ENCODE measurements at regions not wholly inside any gene's neighbourhood (a gene's known extent, or its start where the extent isn't known, plus 50 kb on each side); places are given as distances from the start of the nearest gene placed in this dataset.

GRCh38 chr16:22663389-22664064, 150.4 kb upstream of the HS3ST2 start:
- no TSS peak for BruUV-seq (replicated peaks)
- no peaks in the 10 kb centered on the region for H3K9me3 ChIP-seq (replicated peaks; ENCODE audit: control insufficient read depth, insufficient read depth, low read length)
- no peaks in the 10 kb centered on the region for H3K36me3 ChIP-seq (ENCODE audit: control insufficient read depth in 2 of 2, extremely low read depth in 1 of 2, insufficient read depth in 2 of 2, low read length in 2 of 2)
- H3K9me1 ChIP-seq (replicated peaks; ENCODE audit: control insufficient read depth, extremely low read depth, insufficient read depth, low read length): no peaks in the 10 kb centered on the region
- no peak overlapping the region for H2AFZ ChIP-seq (ENCODE audit: low read depth, low read length)
- H3K79me2 ChIP-seq (ENCODE audit: control insufficient read depth, insufficient read depth, low read length): no peaks in the 10 kb centered on the region
- H3K4me1 ChIP-seq (ENCODE audit: control insufficient read depth, extremely low read depth, insufficient read depth, low read length): no peaks in the 10 kb centered on the region
- dilution Hi-C loops (cut with MboI; ENCODE audit: extremely low pct_ligation_motif_present, low sequenced_read_pairs): no loop called here
- no peak overlapping the region for H3K27ac ChIP-seq (ENCODE audit: insufficient read depth, low read depth, low read length)
- ChIA-PET CTCF (interaction anchor here (0.6 to 2.3 kb wide), 2 partner anchors 10 to 1525 kb away, joined by 4 to 9 read pairs; no protein-coding TSS in a partner anchor), POLR2A (no interaction called here)
- FAIRE-seq (no peak), DNase-seq (ENCODE audit: low read depth, low spot score) (no peak)
- H3K9ac ChIP-seq (replicated peaks; ENCODE audit: extremely low read depth, insufficient read depth, low read length): no peak overlapping the region
- peaks cover 0 to 6% of the 10 kb centered on the region in 2 experiments for H3K27me3 ChIP-seq (ENCODE audit: control insufficient read depth in 2 of 2, insufficient read depth in 2 of 2, low read length in 2 of 2)
- no peak overlapping the region for H3K4me2 ChIP-seq (ENCODE audit: insufficient read depth, low read length)
- intact Hi-C loops (cut with micrococcal nuclease): no loop called here
- H3K4me3 ChIP-seq (replicated peaks in 1 of 3; ENCODE audit: insufficient read depth in 1 of 3, low read depth in 1 of 3, low read length in 3 of 3): no peak overlapping the region
- H4K20me1 ChIP-seq (replicated peaks; ENCODE audit: control insufficient read depth, extremely low read depth, insufficient read depth, low read length): no peaks in the 10 kb centered on the region
- no peak for TF ChIP-seq JUN (IDR thresholded peaks at IDR 0.05; ENCODE audit: borderline replicate concordance, insufficient read depth, insufficient read length, low read depth)
- TF ChIP-seq POLR2A (IDR thresholded peaks at IDR 0.05; ENCODE audit: low read depth, low read length): no peak
- TF ChIP-seq EZH2 (IDR thresholded peaks at IDR 0.05; ENCODE audit: borderline replicate concordance, low read depth, low read length, severe bottlenecking): no peak
- TF ChIP-seq GATA2 (IDR thresholded peaks at IDR 0.05; ENCODE audit: insufficient read depth, insufficient read length, low read depth, low read length): no peak
- no peak for TF ChIP-seq POLR2AphosphoS5 (IDR thresholded peaks at IDR 0.05; ENCODE audit: insufficient read depth, low read depth, low read length)
- TF ChIP-seq CTCF (IDR thresholded peaks at IDR 0.05; ENCODE audit: extremely low read depth in 1 of 2, insufficient read depth in 1 of 2, low read depth in 1 of 2, low read length in 2 of 2): no peak
- no peak for TF ChIP-seq MAX (IDR thresholded peaks at IDR 0.05; ENCODE audit: insufficient read depth, insufficient read length)
- TF ChIP-seq FOS (IDR thresholded peaks at IDR 0.05; ENCODE audit: borderline replicate concordance, insufficient read depth, low read length): no peak

All from endothelial cell of umbilical vein (primary cell).